Muscle layer of colon (tissue), 2 donors: ENCODE measurements at regions not wholly inside any gene's neighbourhood (a gene's known extent, or its start where the extent isn't known, plus 50 kb on each side); places are given as distances from the start of the nearest gene placed in this dataset.

ENCODE experiments used
- H3K27ac ChIP-seq: one replicate; pipeline ENCODE4 v1.7.0; 2013; ENCODE audit warnings: low read depth, mild to moderate bottlenecking, low read length, moderate library complexity
- H3K27me3 ChIP-seq, 2 donors: one replicate each; pipeline ENCODE4 v1.7.0; 2013; ENCODE audit warnings: low read length in 2 of 2, mild to moderate bottlenecking in 2 of 2; ENCODE audit not compliant: insufficient read depth in 2 of 2, control insufficient read depth in 1 of 2
- H3K36me3 ChIP-seq: one replicate; pipeline ENCODE4 v1.7.0; 2013; ENCODE audit warnings: mild to moderate bottlenecking, low read length; ENCODE audit not compliant: insufficient read depth
- H3K4me1 ChIP-seq: one replicate; pipeline ENCODE4 v1.7.0; 2013; ENCODE audit warnings: mild to moderate bottlenecking, low read length; ENCODE audit not compliant: insufficient read depth
- H3K4me3 ChIP-seq, 2 donors: one replicate each; pipeline ENCODE4 v1.7.0; 2013; ENCODE audit warnings: low read length in 2 of 2, low read depth in 1 of 2, mild to moderate bottlenecking in 1 of 2, moderate library complexity in 1 of 2
- H3K9ac ChIP-seq: one replicate; pipeline ENCODE4 v1.7.0; 2013; ENCODE audit warnings: low read length
- H3K9me3 ChIP-seq: one replicate; pipeline ENCODE4 v1.7.0; 2013; ENCODE audit warnings: mild to moderate bottlenecking, low read length
- donor health status: abdominal sarcoma.
- donor health status: Adenocarcinoma of cecum.

DNA sequence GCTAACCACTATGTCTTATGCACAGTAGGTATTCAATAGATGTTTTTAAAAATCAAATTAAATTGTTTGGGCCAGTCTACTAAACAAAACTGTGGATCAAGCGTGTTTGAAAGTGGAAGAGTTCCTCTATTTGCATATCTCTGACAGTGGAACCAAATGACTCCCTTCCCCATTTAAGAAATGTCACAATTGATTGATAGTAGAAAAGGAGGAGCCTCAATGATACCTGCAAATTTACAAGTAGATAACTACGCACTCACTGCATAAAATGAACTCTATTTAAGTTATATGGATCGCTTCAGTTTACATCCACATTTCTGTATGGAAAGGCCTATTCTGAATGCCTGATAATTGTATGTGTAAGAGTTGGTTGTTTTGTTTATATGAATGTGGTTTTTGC is 163.3 kb upstream of the MTPN start:
- Histone ChIP-seq H3K4me3 (no peak overlapping the region), H3K9ac (no peak overlapping the region), H3K27ac (no peak overlapping the region), H3K36me3 (no peaks in the 10 kb centered on the region), H3K4me1 (peaks cover 50% of the 10 kb centered on the region), H3K27me3 (no peaks in the 10 kb centered on the region), H3K9me3 (no peaks in the 10 kb centered on the region)

DNA sequence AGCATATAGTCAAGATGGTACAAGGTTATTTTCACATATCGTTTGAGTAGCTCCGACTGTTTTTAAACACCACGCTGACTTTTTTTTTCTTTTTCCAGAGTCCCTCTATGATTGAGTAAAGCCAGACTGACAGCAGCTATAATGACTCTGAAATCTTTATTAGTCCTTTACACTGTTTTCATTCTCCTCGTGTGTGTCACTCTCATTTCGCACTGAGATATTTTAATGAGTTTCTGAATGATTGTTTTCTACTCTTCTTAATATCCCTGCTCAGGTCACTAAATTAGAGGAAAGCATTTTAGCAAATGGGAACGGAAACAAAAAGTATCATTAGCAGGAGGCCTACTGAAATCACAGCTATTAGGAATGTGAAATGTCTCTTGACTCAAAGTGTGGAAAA is 162.3 kb upstream of the MTPN start:
- Histone ChIP-seq H3K9me3 (no peaks in the 10 kb centered on the region), H3K27me3 (no peaks in the 10 kb centered on the region), H3K4me3 (no peak overlapping the region), H3K9ac (no peak overlapping the region), H3K36me3 (no peaks in the 10 kb centered on the region), H3K27ac (peak overlapping the region; percentile 59), H3K4me1 (peaks cover 42% of the 10 kb centered on the region)

DNA sequence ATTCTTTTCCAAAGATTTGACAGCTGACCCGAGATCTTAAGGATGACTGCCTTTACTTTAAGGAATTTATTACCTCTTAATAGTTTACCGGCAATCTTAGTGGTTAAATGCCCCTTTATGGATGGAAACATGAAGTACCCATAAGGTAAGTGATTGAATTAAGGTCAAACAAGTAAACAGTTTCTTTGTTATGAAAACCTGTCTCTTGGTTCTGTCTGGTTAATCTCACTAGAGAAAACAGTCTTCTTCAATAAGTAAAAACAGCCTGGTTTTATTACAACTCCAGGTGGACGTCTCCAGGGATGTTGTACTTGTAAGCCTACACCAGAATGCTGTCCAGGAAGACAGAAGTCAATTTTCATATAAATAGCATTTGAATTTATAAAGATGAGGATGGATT is 161.8 kb upstream of the MTPN start:
- Histone ChIP-seq H3K4me3 (no peak overlapping the region), H3K9me3 (no peaks in the 10 kb centered on the region), H3K27me3 (no peaks in the 10 kb centered on the region), H3K4me1 (peaks cover 37% of the 10 kb centered on the region), H3K36me3 (no peaks in the 10 kb centered on the region), H3K9ac (no peak overlapping the region), H3K27ac (peak overlapping the region; percentile 59)

DNA sequence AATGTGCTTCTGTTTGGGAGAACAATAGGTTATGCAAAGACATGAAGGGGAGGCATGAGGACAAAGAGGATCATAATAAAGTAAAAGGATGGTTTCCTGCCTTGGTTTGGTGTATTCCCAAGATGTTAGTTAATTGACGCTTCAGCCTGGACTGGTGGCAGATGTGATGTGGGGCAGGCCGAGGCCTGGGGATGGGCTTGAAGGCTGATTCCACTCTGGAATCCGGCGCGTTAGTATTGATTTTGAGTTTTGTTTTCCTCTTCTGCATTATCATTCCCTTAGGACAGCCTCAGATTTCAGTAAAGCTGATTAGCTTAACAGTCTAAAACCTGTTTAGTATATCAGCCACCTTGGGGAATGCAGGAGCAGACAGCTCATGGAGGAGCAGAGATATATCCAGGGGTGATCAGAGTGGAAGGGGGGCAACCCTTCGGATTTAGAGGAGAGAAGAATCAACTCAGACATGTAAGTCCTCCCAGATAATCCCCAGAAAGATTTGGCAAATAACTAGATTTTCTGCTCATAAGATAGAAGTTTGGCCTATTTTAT is 159.8 kb upstream of the MTPN start:
- no peak overlapping the region for H3K4me3 ChIP-seq
- no peaks in the 10 kb centered on the region for H3K36me3 ChIP-seq
- H3K27me3 ChIP-seq, result no peaks in the 10 kb centered on the region
- H3K9me3 ChIP-seq, result no peaks in the 10 kb centered on the region
- peaks cover 22% of the 10 kb centered on the region for H3K4me1 ChIP-seq
- H3K9ac ChIP-seq, result no peak overlapping the region
- no peak overlapping the region for H3K27ac ChIP-seq

DNA sequence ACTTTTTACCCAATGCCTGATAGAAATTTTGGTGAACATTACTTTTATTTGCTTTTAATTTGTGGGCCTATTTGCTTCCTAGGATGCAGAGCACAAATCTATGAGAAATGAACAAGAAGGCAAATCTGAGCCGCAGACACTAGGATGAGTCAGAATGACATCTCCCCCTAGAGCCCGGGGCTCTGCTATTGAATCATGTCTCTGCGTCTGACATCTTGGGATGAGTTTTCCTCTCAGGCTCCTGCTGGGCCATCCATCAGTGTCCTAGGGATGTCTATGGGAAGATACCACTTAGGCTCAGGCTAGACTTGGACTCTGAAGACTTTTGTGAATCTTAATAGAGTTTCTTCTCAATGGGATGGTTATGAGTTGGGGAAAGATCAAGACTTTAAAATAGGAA is 157.3 kb upstream of the MTPN start:
- no peaks in the 10 kb centered on the region for H3K27me3 ChIP-seq
- no peaks in the 10 kb centered on the region for H3K9me3 ChIP-seq
- H3K27ac ChIP-seq, result no peak overlapping the region
- no peak overlapping the region for H3K9ac ChIP-seq
- no peaks in the 10 kb centered on the region for H3K36me3 ChIP-seq
- H3K4me3 ChIP-seq, result no peak overlapping the region
- H3K4me1 ChIP-seq, result peaks cover 23% of the 10 kb centered on the region

DNA sequence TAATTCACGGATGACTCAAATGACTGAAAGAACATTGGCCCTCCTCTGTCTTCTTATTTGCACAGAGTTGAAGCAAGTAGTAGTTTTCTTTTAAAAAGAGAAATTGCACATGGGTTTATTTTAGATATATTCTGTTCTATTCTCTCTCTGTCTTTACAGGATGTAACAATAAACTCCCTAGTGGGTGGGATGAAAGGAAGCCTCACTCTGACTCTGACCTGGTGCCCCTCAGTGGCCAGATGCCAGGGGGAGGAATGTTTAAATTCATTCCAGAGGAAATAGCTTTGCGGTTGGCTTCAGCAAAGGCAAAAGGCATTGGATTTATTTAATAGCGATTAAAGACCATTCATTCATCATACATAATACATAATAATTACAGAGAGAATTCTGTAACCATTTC is 156.4 kb upstream of the MTPN start:
- Histone ChIP-seq H3K9me3 (no peaks in the 10 kb centered on the region), H3K27me3 (no peaks in the 10 kb centered on the region), H3K27ac (no peak overlapping the region), H3K4me1 (peaks cover 14% of the 10 kb centered on the region), H3K9ac (no peak overlapping the region), H3K4me3 (no peak overlapping the region), H3K36me3 (no peaks in the 10 kb centered on the region)

DNA sequence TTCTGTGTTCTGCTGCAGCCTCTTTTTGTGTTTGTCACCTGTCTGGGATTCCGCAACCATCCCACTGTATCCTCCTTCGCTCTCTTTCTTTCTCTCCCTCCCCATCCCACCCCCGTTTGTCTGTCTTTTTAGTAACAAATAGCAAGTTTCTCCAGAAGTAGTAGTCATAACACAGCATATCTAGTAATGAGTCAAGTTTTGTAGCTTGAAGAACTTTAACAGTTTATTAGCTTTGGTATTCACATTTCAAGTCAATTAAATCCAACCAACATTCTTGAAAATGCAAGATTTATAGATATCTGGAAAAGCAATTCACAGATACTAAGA is 154.1 kb upstream of the MTPN start:
- no peak overlapping the region for H3K9ac ChIP-seq
- no peaks in the 10 kb centered on the region for H3K36me3 ChIP-seq
- no peak overlapping the region for H3K4me3 ChIP-seq
- peaks cover 12% of the 10 kb centered on the region for H3K4me1 ChIP-seq
- no peak overlapping the region for H3K27ac ChIP-seq
- H3K9me3 ChIP-seq, result no peaks in the 10 kb centered on the region
- no peaks in the 10 kb centered on the region for H3K27me3 ChIP-seq

DNA sequence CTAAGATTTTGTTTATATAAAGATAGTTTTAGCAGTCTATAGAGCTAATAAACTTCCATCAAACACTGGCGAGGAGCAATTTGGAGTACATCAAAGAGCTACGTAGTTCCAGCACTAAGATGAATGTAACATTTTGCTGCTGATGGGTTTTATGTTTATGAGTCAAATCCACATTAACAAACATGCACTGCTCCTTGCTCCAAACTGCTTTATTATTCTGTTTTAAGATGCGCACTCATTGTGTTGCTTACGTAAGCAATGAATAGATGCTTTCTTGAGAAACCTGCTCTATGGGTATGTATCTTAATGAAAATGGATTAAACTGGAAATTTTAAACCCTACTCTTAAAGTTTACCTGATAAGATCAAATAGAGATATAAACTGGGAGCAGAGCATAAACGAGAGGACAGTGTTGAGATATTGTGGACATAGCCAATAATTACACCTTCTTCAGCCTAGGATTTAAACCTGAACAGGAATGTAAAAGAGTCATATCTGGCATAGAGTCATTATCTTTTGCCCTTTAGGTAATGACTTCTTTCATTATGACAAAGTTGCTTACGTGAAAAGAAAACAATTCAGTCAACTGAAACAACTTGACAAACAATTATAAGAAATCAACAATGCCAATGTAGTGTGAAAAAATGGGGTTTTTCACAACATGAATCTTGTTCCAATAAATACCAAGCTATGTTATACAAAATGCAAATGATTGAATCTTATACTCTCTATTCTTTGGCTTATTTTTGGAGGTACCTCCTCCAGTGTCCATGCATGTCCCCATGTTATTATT is 153.5 kb upstream of the MTPN start:
- H3K36me3 ChIP-seq, result no peaks in the 10 kb centered on the region
- no peaks in the 10 kb centered on the region for H3K9me3 ChIP-seq
- no peak overlapping the region for H3K4me3 ChIP-seq
- peaks cover 12% of the 10 kb centered on the region for H3K4me1 ChIP-seq
- H3K27me3 ChIP-seq, result no peaks in the 10 kb centered on the region
- no peak overlapping the region for H3K9ac ChIP-seq
- H3K27ac ChIP-seq, result peak overlapping the region; percentile 37

DNA sequence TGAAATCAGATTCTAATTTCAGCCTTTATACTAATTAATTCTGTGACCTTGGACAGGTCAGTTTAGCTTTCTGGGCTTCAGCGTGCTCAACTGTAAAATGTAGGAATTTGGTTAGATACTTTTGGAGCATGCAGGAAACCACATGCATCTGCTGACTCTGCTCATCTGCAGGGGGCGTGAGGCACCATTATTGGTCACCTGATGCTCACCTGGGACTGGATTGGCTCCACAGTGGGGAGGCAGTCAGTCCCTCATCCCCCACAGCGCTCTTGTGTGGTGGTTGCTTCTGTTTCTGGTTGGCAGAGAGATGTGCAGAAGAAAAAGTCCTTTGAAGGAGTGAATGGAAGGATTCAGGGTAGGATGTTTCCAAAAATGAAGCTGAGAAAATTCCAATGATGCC is 150.9 kb upstream of the MTPN start:
- Histone ChIP-seq H3K27me3 (no peaks in the 10 kb centered on the region), H3K36me3 (no peaks in the 10 kb centered on the region), H3K4me1 (peaks cover 8% of the 10 kb centered on the region), H3K9ac (no peak overlapping the region), H3K27ac (no peak overlapping the region), H3K9me3 (no peaks in the 10 kb centered on the region), H3K4me3 (no peak overlapping the region)

DNA sequence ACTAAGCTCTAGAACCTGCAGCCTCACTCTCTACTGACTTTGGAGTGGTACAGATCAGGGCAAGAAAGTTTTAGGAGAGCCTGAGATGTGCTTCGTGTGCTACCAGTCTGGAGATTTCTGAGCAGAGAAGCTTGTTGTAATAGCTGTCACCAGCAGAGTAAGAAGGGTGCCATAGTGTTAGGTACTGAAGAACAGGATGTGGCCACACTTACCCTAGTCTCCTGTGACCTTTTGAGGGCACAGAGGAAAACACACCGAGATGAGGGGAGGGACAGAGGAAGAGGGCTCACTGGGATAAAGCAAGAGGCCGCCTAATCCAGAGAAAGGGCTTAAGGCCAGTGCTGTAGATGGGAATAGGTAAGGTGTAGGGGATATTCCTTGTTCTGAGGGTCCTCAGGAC is 146.2 kb upstream of the MTPN start:
- Histone ChIP-seq H3K9me3 (no peaks in the 10 kb centered on the region), H3K4me1 (peaks cover 4% of the 10 kb centered on the region)

DNA sequence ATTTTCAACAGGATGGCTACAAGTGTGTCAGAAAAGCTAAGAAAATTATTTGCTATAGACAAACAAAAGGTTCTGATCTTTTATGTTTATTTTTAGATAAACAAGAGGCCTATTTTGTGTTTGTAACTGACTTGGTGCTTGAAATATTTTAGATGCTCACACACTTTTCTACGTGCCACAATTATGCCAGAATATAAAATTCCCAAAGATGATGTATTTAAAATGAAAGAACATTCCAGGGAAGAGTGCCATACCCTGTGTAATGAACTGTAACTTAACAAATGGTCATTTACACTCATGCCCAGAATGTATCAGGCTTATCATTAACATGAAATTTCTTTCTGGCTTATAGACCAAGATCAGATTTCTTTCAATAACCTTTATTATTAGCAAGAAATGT is 144.9 kb upstream of the MTPN start:
- Histone ChIP-seq H3K4me1 (peaks cover 4% of the 10 kb centered on the region), H3K36me3 (no peaks in the 10 kb centered on the region), H3K27ac (no peak overlapping the region), H3K9ac (no peak overlapping the region), H3K27me3 (no peaks in the 10 kb centered on the region), H3K4me3 (no peak overlapping the region), H3K9me3 (no peaks in the 10 kb centered on the region)

More for the DNA sequence above, 146.2 kb upstream of the MTPN start:
- no peaks in the 10 kb centered on the region for H3K27me3 ChIP-seq
- no peak overlapping the region for H3K27ac ChIP-seq
- H3K36me3 ChIP-seq, result no peaks in the 10 kb centered on the region
- H3K4me3 ChIP-seq, result no peak overlapping the region
- no peak overlapping the region for H3K9ac ChIP-seq

DNA sequence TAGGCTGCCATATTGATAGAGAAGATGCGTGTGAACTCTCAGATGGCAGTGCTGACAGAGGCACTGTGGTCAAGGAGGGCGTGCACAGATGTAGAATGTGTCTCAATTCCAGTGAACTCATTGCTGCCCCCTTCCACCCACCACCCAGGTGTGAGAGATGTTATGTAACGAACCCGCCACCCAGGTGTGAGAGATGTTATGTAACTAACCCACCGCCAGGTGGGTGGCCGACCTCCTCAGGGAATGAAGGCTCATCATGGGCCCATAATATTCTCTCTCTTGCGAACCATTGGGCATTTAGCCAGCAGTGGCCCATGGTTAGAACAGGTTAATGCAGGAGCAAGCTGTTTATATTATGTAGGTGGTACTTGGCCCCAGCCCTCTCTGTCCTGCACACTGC is 140.4 kb upstream of the MTPN start:
- Histone ChIP-seq H3K4me1 (peaks cover 4% of the 10 kb centered on the region), H3K9me3 (no peaks in the 10 kb centered on the region), H3K9ac (no peak overlapping the region), H3K27me3 (no peaks in the 10 kb centered on the region), H3K27ac (no peak overlapping the region), H3K4me3 (no peak overlapping the region), H3K36me3 (no peaks in the 10 kb centered on the region)
